A673 (cell line): ENCODE measurements at regions not wholly inside any gene's neighbourhood (a gene's known extent, or its start where the extent isn't known, plus 50 kb on each side); places are given as distances from the start of the nearest gene placed in this dataset.

ENCODE experiments used
- BruUV-seq: library from RNA; stranded (reverse); fragments of 400-500 nt; replicated peaks from 2 replicates; lab custom pipeline; 2021; lab: Mats Ljungman, UMichigan
- CTCF ChIA-PET: fragments of 300-600 bp; sonication (Branson Sonifier 250); formaldehyde crosslinking; loops from one replicate; lab custom pipeline; 2022; ENCODE audit warnings: antibody characterized with exemption; lab: Charles Lee
- POLR2A ChIA-PET: fragments of 300-600 bp; sonication (Branson Sonifier 250); formaldehyde crosslinking; loops from one replicate; lab custom pipeline; 2022; ENCODE audit warnings: antibody characterized with exemption; ENCODE audit not compliant: low non-redundant PET; lab: Charles Lee
- DNase-seq: peaks from one replicate; pipeline ENCODE4 v3.0.0-alpha.2; 2015; ENCODE audit warnings: low spot score
- H3K27ac ChIP-seq: fragments of 200-600 bp; sonication (generic); 2 replicates; pipeline ENCODE4 v1.5.1; 2016; ENCODE audit warnings: mixed run types, low read depth, mild to moderate bottlenecking, mixed read lengths, antibody characterized with exemption, low read length; ENCODE audit not compliant: poor library complexity, severe bottlenecking
- H3K27me3 ChIP-seq: fragments of 200-600 bp; sonication (generic); replicated peaks from 2 replicates; pipeline ENCODE4 v1.6.1; 2017; ENCODE audit warnings: mixed run types, low read depth, mild to moderate bottlenecking, mixed read lengths, antibody characterized with exemption, low read length; ENCODE audit not compliant: insufficient read depth, poor library complexity
- H3K36me3 ChIP-seq: fragments of 200-600 bp; sonication (generic); 2 replicates; pipeline ENCODE4 v1.6.1; 2016; ENCODE audit warnings: mixed run types, mild to moderate bottlenecking, mixed read lengths, antibody characterized with exemption, low read length; ENCODE audit not compliant: insufficient read depth, poor library complexity, severe bottlenecking
- H3K4me1 ChIP-seq: fragments of 200-600 bp; sonication (generic); 2 replicates; pipeline ENCODE4 v1.6.1; 2017; ENCODE audit warnings: mixed run types, mild to moderate bottlenecking, mixed read lengths, antibody characterized with exemption, low read length; ENCODE audit not compliant: insufficient read depth, poor library complexity, severe bottlenecking
- H3K4me3 ChIP-seq: fragments of 200-600 bp; sonication (generic); 2 replicates; pipeline ENCODE4 v1.5.1; 2016; ENCODE audit warnings: low read depth, mixed run types, mild to moderate bottlenecking, mixed read lengths, low read length; ENCODE audit not compliant: poor library complexity, severe bottlenecking
- H3K9me3 ChIP-seq: fragments of 200-600 bp; sonication (generic); 2 replicates; pipeline ENCODE4 v1.6.1; 2016; ENCODE audit warnings: mixed run types, low read depth, mild to moderate bottlenecking, mixed read lengths, antibody characterized with exemption, low read length; ENCODE audit not compliant: poor library complexity, severe bottlenecking
- EZH2 ChIP-seq: fragments of 200-600 bp; sonication (generic); IDR thresholded peaks from 2 replicates; pipeline ENCODE4 v1.6.1; 2017; ENCODE audit warnings: borderline replicate concordance, low read depth, mild to moderate bottlenecking, mixed read lengths, antibody characterized with exemption, low read length; ENCODE audit not compliant: poor library complexity, severe bottlenecking
- intact Hi-C: fragments of 100-400 bp; cut with micrococcal nuclease; formaldehyde crosslinking; loops from one replicate; pipeline ENCODE4 v1.10.0; 2022; ENCODE audit not compliant: unreplicated experiment
- TF ChIP-seq, protein P1 (sequence below): fragments of 300-800, 200-600 bp; sonication (generic); conservative IDR thresholded peaks from 2 replicates; pipeline ENCODE4 v1.5.1; 2017; ENCODE audit warnings: low read depth, mild to moderate bottlenecking, antibody characterized with exemption, low read length, moderate library complexity, mixed read lengths

GRCh38 chr1:221868593-221869303 is 126.9 kb upstream of the DUSP10 start:
- no peak overlapping the region for H3K27ac ChIP-seq
- BruUV-seq, result no TSS peak
- no peaks in the 10 kb centered on the region for H3K36me3 ChIP-seq
- POLR2A ChIA-PET, result no interaction called here
- TF ChIP-seq, protein P1, sequence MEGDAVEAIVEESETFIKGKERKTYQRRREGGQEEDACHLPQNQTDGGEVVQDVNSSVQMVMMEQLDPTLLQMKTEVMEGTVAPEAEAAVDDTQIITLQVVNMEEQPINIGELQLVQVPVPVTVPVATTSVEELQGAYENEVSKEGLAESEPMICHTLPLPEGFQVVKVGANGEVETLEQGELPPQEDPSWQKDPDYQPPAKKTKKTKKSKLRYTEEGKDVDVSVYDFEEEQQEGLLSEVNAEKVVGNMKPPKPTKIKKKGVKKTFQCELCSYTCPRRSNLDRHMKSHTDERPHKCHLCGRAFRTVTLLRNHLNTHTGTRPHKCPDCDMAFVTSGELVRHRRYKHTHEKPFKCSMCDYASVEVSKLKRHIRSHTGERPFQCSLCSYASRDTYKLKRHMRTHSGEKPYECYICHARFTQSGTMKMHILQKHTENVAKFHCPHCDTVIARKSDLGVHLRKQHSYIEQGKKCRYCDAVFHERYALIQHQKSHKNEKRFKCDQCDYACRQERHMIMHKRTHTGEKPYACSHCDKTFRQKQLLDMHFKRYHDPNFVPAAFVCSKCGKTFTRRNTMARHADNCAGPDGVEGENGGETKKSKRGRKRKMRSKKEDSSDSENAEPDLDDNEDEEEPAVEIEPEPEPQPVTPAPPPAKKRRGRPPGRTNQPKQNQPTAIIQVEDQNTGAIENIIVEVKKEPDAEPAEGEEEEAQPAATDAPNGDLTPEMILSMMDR, result no peak
- TF ChIP-seq EZH2, result no peak
- no peaks in the 10 kb centered on the region for H3K27me3 ChIP-seq
- no peaks in the 10 kb centered on the region for H3K9me3 ChIP-seq
- no peaks in the 10 kb centered on the region for H3K4me1 ChIP-seq
- DNase-seq, result no peak
- intact Hi-C loops, result no loop called here
- CTCF ChIA-PET, result no interaction called here
- no peak overlapping the region for H3K4me3 ChIP-seq

DNA sequence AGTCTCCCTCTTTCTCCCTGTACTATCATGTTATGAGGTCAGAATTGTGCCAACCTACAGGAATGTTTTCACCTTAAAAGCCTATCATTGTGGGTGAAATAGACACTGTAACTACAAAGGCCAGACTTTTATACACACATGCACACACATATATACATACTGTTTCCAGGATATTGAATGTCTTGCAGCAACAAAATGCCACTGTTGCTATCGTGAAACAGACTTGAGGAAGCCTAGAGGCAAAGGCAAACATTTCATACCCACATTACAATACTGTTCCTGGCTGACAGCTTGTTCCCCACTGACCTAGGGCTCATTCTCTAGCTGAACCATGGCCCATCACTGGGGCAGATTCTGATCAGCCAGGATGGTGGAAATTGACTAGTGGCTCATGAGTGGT is 125.1 kb upstream of the DUSP10 start:
- no peaks in the 10 kb centered on the region for H3K4me1 ChIP-seq
- ChIA-PET POLR2A (interaction anchor here (0.7 kb wide), 1 partner anchor 193 kb away, joined by 3 read pairs; no protein-coding TSS in a partner anchor), CTCF (no interaction called here)
- intact Hi-C loops, result no loop called here
- BruUV-seq, result no TSS peak
- TF ChIP-seq, protein P1, result no peak
- H3K4me3 ChIP-seq, result no peak overlapping the region
- no peaks in the 10 kb centered on the region for H3K36me3 ChIP-seq
- DNase-seq, result no peak
- H3K27ac ChIP-seq, result no peak overlapping the region
- H3K9me3 ChIP-seq, result no peaks in the 10 kb centered on the region
- H3K27me3 ChIP-seq, result no peaks in the 10 kb centered on the region

- intact Hi-C loops, result no loop called here
- H3K4me1 ChIP-seq, result no peaks in the 10 kb centered on the region
- TF ChIP-seq, protein P1, result no peak
- TF ChIP-seq EZH2, result no peak
- no peaks in the 10 kb centered on the region for H3K9me3 ChIP-seq
- no peak overlapping the region for H3K27ac ChIP-seq
- no peak for DNase-seq
- no peak overlapping the region for H3K4me3 ChIP-seq
- no peaks in the 10 kb centered on the region for H3K36me3 ChIP-seq
- no TSS peak for BruUV-seq
- no peaks in the 10 kb centered on the region for H3K27me3 ChIP-seq
- POLR2A ChIA-PET, result no interaction called here
- CTCF ChIA-PET, result no interaction called here
These were observed 123.9 kb upstream of the DUSP10 start for GRCh38 chr1:221865808-221866207.
